Natural killer cell treated with Interleukin-12 subunit alpha and Interleukin-12 subunit beta and Interleukin-15 and Interleukin-18, amount 100 ng/mL, for 72 hours (primary cell): ENCODE measurements at regions not wholly inside any gene's neighbourhood (a gene's known extent, or its start where the extent isn't known, plus 50 kb on each side); places are given as distances from the start of the nearest gene placed in this dataset.
"Not testable (repeated sequence)": the region's sequence is repeated elsewhere in the genome, so short reads cannot be mapped to it uniquely, and the experiment has no call there.

Experiments
- ATAC-seq, 2 donors: fragments of 150-1000 bp; cut with Tn5 transposase in 1 of 2; sonication (Bioruptor Pico), chemical (Tn5 transposase) in 1 of 2; 2 replicates each; pipeline ENCODE4 v1.10.0; 2021
- DNase-seq: peaks from one replicate; pipeline ENCODE4 v3.0.0; 2022; ENCODE audit warnings: low spot score
- H3K27ac Mint-ChIP-seq, 2 donors: 1 replicate in 1 of 2; 2 replicates in 1 of 2; pipeline ENCODE4 v1.8.0; 2022; ENCODE audit warnings: mixed read lengths in 2 of 2, mild to moderate bottlenecking in 1 of 2, moderate library complexity in 1 of 2
- H3K27me3 Mint-ChIP-seq, 2 donors: 1 replicate in 1 of 2; 2 replicates in 1 of 2; pipeline ENCODE4 v1.8.0; 2022; ENCODE audit warnings: mixed read lengths in 2 of 2
- H3K36me3 Mint-ChIP-seq: one replicate; pipeline ENCODE4 v1.8.0; 2022; ENCODE audit warnings: mixed read lengths
- H3K4me1 Mint-ChIP-seq, 2 donors: 1 replicate in 1 of 2; 2 replicates in 1 of 2; pipeline ENCODE4 v1.8.0; 2022; ENCODE audit warnings: low read depth in 2 of 2, mixed read lengths in 2 of 2, mild to moderate bottlenecking in 1 of 2
- H3K4me3 Mint-ChIP-seq: one replicate; pipeline ENCODE4 v1.8.0; 2022; ENCODE audit warnings: mixed read lengths
- H3K9me3 Mint-ChIP-seq: 2 replicates; pipeline ENCODE4 v1.8.0; 2022; ENCODE audit warnings: mixed read lengths

DNA sequence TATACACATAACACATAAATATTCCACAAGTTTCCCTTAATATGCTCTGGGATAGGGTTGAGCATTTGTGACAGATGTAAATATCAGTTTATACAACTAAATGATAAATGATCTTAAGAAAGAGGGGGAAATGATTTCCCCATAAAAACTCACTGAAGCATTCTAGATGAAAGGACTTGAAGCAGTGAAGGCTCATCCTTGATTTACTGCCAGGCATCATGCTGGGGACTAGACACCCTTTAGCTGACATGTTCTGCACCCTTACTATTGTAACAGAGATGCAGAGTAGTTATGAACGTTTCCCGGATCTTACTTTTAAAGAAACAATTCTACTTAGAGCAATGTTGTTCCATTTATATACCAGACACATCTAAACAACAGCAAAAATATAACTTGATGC is 235.8 kb downstream of the PTGER3 start:
- Mint-ChIP-seq H3K27ac (no peak overlapping the region), H3K9me3 (peaks cover 4% of the 10 kb centered on the region), H3K4me3 (no peak overlapping the region), H3K4me1 (peaks cover 0 to 6% of the 10 kb centered on the region in 2 donors), H3K27me3 (peaks cover 0 to 4% of the 10 kb centered on the region in 2 donors), H3K36me3 (peaks cover 11% of the 10 kb centered on the region)
- no peak for DNase-seq
- ATAC-seq = no peak

DNA sequence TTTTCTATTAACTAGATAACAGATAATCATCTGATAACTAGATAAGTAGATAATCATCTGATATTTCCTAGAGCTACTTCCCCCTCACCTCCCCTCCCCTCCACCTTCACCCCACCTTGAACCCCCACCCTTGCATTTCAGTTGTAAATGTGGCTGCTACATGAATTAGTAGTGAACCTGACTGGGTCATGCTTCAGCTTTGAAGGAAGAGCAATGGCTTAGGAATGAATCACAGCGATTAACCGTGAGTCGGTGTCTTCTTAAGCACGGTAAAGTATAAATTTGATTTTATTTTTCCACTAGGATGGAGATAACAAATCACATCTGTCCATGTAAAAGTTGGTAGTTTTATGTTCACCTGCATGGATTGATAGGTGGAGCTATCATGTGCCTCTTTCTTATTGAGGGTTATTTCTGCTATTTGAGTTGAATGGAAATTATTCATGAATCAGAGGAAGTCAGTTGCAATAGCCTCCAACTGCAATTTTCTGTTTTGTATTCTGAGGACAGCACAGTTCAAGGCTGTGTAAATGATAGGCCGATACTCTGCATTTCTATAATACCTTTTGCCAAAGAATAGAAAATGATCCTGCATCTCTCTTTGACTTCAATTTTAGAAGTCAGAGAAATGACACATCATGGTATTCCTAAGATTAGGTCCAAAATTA is 235.0 kb downstream of the PTGER3 start:
- Mint-ChIP-seq H3K27ac (no peak overlapping the region), H3K4me1 (peaks cover 0 to 6% of the 10 kb centered on the region in 2 donors), H3K27me3 (peaks cover 0 to 4% of the 10 kb centered on the region in 2 donors), H3K4me3 (no peak overlapping the region), H3K9me3 (peaks cover 4% of the 10 kb centered on the region), H3K36me3 (peaks cover 11% of the 10 kb centered on the region)
- no peak for DNase-seq
- no peak for ATAC-seq

DNA sequence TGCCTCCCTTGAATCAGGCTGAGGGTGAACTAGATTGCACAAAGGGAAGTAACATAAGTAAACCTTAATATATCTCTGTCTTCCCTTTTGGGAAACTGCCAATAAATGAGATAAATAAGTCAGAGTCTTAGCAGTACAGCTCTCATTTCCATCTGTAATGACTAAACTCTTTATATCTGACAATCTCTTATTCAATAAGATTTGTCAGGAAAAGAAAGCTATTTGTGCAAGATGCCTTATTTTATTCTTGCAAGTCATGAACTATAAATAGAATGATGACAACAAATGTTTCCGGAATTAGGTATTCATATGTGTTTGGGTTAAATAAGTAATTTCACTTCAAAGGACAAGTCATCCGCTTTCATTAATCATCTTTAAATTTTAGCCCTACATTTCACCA is 229.2 kb downstream of the PTGER3 start:
- peaks cover 0 to 9% of the 10 kb centered on the region in 2 donors for H3K27me3 Mint-ChIP-seq

DNA sequence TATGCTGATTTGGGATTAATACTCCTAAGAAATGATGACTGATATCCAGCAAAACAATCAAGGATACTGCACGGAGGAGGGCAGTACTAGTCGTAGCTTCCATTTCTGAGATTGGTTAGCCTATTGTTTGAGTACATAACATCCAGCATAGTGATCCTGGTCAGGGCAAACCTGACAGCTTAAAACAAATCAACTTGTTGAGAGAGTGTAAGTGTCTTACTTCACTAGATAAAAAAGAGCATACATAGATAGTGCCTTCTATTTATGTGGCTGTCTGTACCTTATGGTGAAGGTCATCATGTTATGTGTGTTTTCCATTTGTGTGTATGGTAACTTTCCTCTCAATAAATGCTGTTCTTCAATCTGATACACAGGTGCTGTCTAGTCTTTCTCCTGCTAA is 228.4 kb downstream of the PTGER3 start:
- H3K36me3 Mint-ChIP-seq = peaks cover 6% of the 10 kb centered on the region
- H3K27ac Mint-ChIP-seq = no peak overlapping the region
- no peak for ATAC-seq
- peaks cover 4% of the 10 kb centered on the region for H3K9me3 Mint-ChIP-seq
- peaks cover 5% of the 10 kb centered on the region in 2 donors for H3K4me1 Mint-ChIP-seq
- H3K4me3 Mint-ChIP-seq = no peak overlapping the region
- no peak for DNase-seq
- peaks cover 0 to 6% of the 10 kb centered on the region in 2 donors for H3K27me3 Mint-ChIP-seq

More for the DNA sequence above, 229.2 kb downstream of the PTGER3 start:
- ATAC-seq = no peak
- Mint-ChIP-seq H3K9me3 (peaks cover 7% of the 10 kb centered on the region), H3K4me3 (no peak overlapping the region), H3K27ac (no peak overlapping the region), H3K4me1 (peaks cover 5% of the 10 kb centered on the region in 2 donors), H3K36me3 (peaks cover 10% of the 10 kb centered on the region)
- no peak for DNase-seq

DNA sequence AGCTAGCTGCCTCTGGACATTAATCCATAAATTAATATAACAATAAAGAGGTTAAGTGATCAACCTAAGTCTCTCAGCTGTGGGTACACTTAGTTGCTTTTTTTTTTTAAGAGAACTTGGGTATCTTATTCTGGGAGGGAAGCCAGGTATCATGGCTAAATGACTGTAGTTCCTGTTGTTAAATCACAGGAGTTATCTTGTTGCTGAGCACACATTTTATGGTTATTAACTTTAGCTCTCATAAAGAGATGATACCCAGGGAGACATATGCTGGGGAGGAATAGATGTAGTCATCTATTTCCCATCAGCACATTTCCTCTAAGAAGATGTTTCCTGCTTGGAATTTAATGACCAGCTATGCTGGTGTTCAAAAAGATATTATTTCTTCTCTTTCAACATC is 227.8 kb downstream of the PTGER3 start:
- Mint-ChIP-seq H3K27ac (peak overlapping the region in 1 of 2 donors; percentile 7), H3K4me1 (peaks cover 5% of the 10 kb centered on the region in 2 donors), H3K27me3 (peaks cover 0 to 6% of the 10 kb centered on the region in 2 donors), H3K4me3 (no peak overlapping the region), H3K36me3 (peaks cover 6% of the 10 kb centered on the region), H3K9me3 (peaks cover 4% of the 10 kb centered on the region)
- DNase-seq = no peak
- ATAC-seq = no peak

DNA sequence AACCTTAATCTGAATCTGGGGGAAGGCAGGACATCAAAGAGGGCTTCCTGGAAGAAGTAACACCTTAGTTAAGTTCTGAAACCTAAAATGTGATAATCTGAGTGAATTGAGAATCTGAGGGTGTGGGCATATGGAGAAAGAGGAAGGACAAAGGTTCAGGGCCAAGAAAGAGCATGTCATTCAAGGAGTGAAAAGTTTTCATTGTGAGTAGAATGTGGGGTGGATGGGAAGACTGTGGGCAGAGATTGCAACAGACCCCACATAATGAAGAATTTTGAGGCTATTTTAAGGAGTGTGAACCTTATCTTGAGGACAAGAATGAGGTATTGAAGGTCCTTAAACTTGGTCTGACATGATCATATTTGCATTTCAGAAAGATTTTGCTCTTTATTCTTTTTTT is 227.2 kb downstream of the PTGER3 start:
- Mint-ChIP-seq H3K36me3 (peaks cover 6% of the 10 kb centered on the region), H3K27ac (peak overlapping the region in 1 of 2 donors; percentile 7), H3K27me3 (peaks cover 0 to 10% of the 10 kb centered on the region in 2 donors), H3K9me3 (peaks cover 9% of the 10 kb centered on the region), H3K4me3 (no peak overlapping the region), H3K4me1 (peaks cover 5% of the 10 kb centered on the region in 2 donors)
- ATAC-seq = peak in 1 of 2 donors; percentile 43
- DNase-seq = no peak

DNA sequence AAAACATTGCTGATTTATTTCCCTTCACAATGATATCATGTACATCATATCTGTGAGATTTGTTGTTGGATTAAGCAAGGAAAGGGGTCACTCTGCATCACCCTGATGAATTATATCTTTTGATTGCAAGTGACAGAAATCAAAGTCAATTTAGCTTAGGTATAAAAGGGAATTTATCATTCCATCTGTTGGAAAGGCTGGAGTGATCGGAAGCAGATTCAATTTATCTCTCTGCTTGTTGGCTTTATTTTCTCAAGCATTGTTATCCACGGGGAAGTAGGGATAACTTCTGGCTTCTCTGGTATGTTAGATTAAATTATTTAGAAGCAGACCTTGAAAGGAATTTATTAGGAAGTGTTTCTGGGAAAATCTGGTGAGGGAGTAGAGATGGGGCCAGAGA is 226.6 kb downstream of the PTGER3 start:
- DNase-seq (no peak), ATAC-seq (no peak)
- Mint-ChIP-seq H3K27ac (peak overlapping the region in 1 of 2 donors; percentile 7), H3K27me3 (peaks cover 0 to 10% of the 10 kb centered on the region in 2 donors), H3K9me3 (peaks cover 10% of the 10 kb centered on the region), H3K36me3 (peaks cover 3% of the 10 kb centered on the region), H3K4me3 (no peak overlapping the region), H3K4me1 (peaks cover 5% of the 10 kb centered on the region in 2 donors)

DNA sequence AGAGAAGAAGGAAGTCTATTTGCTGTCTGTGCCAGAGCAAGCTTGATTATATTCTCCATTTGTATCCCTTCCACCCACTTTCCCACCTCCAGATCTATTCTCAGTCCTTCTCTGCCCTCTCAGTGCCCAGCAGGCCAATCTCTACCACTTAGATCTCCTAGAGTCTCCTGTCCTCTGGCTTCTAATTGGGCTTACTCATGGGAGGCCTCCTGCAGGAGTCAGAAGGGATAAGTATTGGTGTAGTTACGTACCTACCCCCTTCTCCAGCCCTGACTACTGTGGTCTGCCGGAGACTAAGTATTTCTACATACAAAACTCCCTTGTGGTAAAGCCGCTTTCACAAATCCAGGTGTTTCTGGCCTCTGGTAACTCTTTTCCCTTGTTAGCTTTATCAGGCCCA is 221.2 kb downstream of the PTGER3 start:
- no peaks in the 10 kb centered on the region for H3K4me1 Mint-ChIP-seq
- DNase-seq (no peak), ATAC-seq (no peak)
- H3K4me3 Mint-ChIP-seq = no peak overlapping the region
- H3K36me3 Mint-ChIP-seq = peaks cover 4% of the 10 kb centered on the region
- H3K27ac Mint-ChIP-seq = no peak overlapping the region
- peaks cover 0 to 12% of the 10 kb centered on the region in 2 donors for H3K27me3 Mint-ChIP-seq
- peaks cover 15% of the 10 kb centered on the region for H3K9me3 Mint-ChIP-seq

DNA sequence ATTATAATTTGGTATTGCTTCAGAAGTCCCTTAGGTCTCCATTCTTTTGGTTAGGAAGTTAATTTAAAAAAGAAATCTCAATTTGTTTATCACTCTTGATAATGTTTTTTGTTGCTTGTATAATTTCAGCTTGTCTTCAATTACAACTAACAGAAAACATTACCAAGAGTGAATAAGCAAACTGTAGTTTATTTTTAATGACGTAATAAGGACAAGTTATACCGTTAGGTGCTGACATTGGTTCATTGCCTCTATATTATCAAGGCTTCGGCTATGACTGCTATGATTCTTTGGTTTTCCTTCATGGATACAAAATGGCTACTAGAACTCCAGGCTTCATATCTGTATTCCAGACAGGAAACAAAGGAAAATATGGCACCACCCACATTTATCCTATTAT is 220.6 kb downstream of the PTGER3 start:
- peaks cover 4% of the 10 kb centered on the region for H3K36me3 Mint-ChIP-seq
- ATAC-seq (no peak), DNase-seq (no peak)
- H3K27ac Mint-ChIP-seq = no peak overlapping the region
- peaks cover 16% of the 10 kb centered on the region for H3K9me3 Mint-ChIP-seq
- H3K27me3 Mint-ChIP-seq = peaks cover 0 to 12% of the 10 kb centered on the region in 2 donors
- no peak overlapping the region for H3K4me3 Mint-ChIP-seq
- H3K4me1 Mint-ChIP-seq = no peaks in the 10 kb centered on the region

DNA sequence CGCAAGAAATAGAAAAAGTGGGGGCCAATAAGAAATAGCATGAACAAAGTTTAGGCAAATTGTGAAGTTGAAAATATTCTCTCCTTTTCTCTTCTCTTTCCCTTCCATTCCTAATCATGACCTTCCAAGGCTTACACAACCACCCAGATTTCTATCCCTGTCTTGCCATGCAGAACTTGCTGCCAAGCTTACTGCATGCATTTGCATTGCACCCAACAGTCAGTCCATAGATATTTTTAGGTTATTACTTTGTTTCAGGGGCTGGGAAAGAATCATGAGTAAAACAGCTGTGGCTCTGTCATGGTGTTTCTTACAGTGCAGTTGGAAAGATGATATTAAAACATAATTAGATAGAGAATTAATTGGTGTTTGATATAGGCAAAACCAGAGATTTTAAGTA is 219.4 kb downstream of the PTGER3 start:
- peaks cover 12% of the 10 kb centered on the region for H3K9me3 Mint-ChIP-seq
- H3K4me3 Mint-ChIP-seq = no peak overlapping the region
- H3K36me3 Mint-ChIP-seq = peaks cover 4% of the 10 kb centered on the region
- peaks cover 0 to 16% of the 10 kb centered on the region in 2 donors for H3K27me3 Mint-ChIP-seq
- DNase-seq (no peak), ATAC-seq (no peak)
- no peaks in the 10 kb centered on the region for H3K4me1 Mint-ChIP-seq
- H3K27ac Mint-ChIP-seq = no peak overlapping the region

DNA sequence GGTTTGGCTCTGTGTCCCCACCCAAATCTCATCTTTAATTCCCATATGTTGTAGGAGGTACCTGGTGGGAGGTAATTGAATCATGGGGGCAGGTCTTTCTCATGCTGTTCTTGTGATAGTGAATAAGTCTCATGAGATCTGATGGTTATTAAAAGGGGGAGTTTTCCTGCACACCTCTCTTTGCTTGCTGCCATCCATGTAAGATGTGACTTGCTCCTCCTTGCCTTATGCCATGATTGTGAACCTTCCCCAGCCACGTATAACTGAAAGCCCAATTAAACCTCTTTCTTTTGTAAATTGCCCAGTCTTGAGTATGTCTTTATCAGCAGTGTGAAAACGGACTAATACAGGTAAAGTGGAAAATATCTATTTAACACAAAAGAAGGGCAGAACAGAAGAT is 213.3 kb downstream of the PTGER3 start:
- not testable (repeated sequence) for H3K36me3 Mint-ChIP-seq, H3K4me3 Mint-ChIP-seq, H3K27ac Mint-ChIP-seq, H3K9me3 Mint-ChIP-seq, ATAC-seq, H3K4me1 Mint-ChIP-seq, DNase-seq
- H3K27me3 Mint-ChIP-seq = peaks cover 0 to 14% of the 10 kb centered on the region in 2 donors

DNA sequence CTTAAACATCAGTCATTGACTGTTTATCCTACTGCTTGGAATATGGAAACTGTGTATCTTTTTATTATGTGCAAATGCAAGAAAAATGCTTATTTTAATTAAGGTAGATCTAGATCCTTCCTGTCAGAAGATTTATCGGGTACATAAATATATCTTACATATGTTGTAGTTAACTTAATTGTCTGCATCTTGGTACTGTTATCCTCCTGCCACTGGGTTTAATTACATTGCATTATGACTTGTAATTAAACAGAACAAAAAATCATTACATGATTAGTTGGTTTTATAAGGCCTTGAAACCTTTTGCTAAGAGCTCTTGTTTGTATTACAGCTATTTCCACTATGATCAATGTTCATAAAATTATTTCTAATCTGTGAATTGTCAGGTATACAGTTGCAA is 211.2 kb downstream of the PTGER3 start:
- ATAC-seq (no peak), DNase-seq (no peak)
- peaks cover 2% of the 10 kb centered on the region for H3K9me3 Mint-ChIP-seq
- H3K4me1 Mint-ChIP-seq = no peaks in the 10 kb centered on the region
- no peak overlapping the region for H3K27ac Mint-ChIP-seq
- peaks cover 6% of the 10 kb centered on the region for H3K36me3 Mint-ChIP-seq
- H3K27me3 Mint-ChIP-seq = peaks cover 0 to 12% of the 10 kb centered on the region in 2 donors
- no peak overlapping the region for H3K4me3 Mint-ChIP-seq

DNA sequence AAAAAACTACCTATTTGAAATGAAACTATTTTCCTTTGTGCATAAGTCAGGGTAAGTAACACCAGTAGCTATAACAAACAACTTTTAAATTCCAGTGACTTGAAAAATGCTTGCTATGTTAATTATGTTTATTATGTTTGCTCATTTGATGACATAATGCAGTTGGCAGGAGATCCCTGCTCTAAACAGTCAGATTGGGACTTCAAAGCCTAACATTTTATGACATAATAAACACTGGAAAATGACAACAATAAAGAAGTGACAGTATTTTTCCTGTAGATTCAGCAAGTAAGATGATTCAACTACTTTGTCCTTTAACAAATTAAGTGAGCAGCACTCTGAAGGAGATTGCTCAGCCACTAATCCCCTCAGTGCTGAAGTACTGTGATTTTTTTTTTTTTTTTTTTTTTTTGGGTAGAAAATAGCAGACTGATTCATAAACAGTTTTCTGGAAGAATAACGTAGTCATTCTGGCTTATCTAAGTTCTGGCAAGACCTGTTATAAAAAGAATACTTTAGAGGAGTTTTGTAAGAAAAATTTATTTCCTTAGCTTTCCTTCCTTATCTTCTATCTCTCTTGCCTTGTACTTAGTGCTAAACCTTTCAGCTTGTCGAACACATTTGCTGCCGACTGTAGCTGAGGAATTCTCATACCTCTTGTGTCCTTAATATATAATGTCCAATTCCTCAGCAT is 207.2 kb downstream of the PTGER3 start:
- no peaks in the 10 kb centered on the region for H3K4me1 Mint-ChIP-seq
- no peak overlapping the region for H3K4me3 Mint-ChIP-seq
- peaks cover 0 to 2% of the 10 kb centered on the region in 2 donors for H3K27me3 Mint-ChIP-seq
- H3K9me3 Mint-ChIP-seq = peaks cover 3% of the 10 kb centered on the region
- DNase-seq (no peak), ATAC-seq (no peak)
- H3K36me3 Mint-ChIP-seq = peaks cover 7% of the 10 kb centered on the region
- no peak overlapping the region for H3K27ac Mint-ChIP-seq

DNA sequence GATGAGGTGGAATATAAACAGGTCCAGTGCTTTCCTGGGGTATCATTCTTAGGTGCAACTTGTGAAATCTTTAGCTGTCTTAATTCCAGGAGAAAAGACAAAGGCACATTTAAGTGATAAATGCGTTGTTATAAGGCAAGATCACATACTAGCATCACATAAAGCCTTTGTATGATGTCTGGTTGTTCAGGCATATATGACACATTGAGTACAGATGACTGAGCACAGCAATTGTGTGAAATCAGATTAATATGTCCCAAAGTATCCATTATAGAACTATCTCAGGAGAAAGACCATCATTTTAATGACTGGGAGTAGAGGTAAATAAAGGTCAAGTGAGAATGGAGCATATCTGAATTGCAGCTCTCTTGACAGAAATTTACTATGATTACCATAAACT is 205.1 kb downstream of the PTGER3 start:
- peaks cover 7% of the 10 kb centered on the region for H3K36me3 Mint-ChIP-seq
- no peaks in the 10 kb centered on the region for H3K4me1 Mint-ChIP-seq
- peaks cover 3% of the 10 kb centered on the region for H3K9me3 Mint-ChIP-seq
- H3K27me3 Mint-ChIP-seq = peaks cover 0 to 7% of the 10 kb centered on the region in 2 donors
- H3K27ac Mint-ChIP-seq = no peak overlapping the region
- H3K4me3 Mint-ChIP-seq = no peak overlapping the region
- no peak for DNase-seq
- no peak for ATAC-seq
